Lung microvascular endothelial cell (primary cell): ENCODE measurements at regions not wholly inside any gene's neighbourhood (a gene's known extent, or its start where the extent isn't known, plus 50 kb on each side); places are given as distances from the start of the nearest gene placed in this dataset.

Source experiments
- DNase-seq, 2 donors: peaks; one replicate each; pipeline versions ENCODE4 v3.0.0 to v3.0.0-alpha.2; 2010; ENCODE audit warnings: low read depth in 2 of 2

DNA sequence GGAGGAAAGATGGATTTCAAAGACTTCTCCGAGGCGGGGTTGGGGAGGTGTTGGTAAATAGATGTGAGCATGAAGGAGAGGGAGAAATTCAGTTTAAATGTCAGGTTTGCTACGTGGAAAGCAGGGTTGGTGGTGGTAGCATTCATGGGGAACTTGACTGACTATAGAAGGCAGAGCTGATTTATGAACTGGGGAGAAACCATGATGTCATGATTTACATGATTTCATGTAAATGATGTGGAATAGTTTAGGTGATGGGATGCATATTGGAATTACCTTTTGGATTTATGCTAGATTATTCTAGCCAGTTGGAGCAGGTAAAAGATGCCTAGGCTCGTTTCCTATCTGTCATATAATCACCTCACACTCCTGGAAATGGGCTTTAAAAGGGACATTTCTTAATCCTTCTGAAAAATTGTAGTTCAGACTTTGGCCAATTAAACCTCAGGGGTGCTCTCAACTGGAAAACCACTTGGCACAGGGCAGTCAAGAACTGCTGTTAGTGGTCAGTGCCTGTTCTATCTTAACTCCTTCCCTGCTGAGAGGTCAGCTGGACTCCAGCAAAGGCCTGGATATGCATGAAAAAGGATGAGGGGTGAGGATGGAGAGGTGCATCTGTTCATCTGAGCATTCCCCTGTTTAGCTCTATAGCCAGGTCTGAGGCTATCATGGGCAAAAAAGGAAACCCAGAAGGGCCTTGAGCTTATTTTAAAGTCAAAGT is 50.1 kb upstream of the BASP1 start:
- no peak for DNase-seq
